Endothelial cell of umbilical vein (primary cell): ENCODE measurements at regions not wholly inside any gene's neighbourhood (a gene's known extent, or its start where the extent isn't known, plus 50 kb on each side); places are given as distances from the start of the nearest gene placed in this dataset.

Experiments
- CTCF ChIP-seq, 2 donors: IDR thresholded peaks; 1 replicate in 1 of 2; 2 replicates in 1 of 2; pipeline ENCODE4 v1.5.1; 2011; ENCODE audit warnings: low read length in 2 of 2, mild to moderate bottlenecking in 2 of 2, moderate library complexity in 2 of 2, control low read depth in 1 of 2, inconsistent platforms in 1 of 2, low read depth in 1 of 2; ENCODE audit not compliant: insufficient read depth in 1 of 2; ENCODE audit errors: extremely low read depth in 1 of 2
- EZH2 ChIP-seq: IDR thresholded peaks from 2 replicates; pipeline ENCODE4 v1.6.1; 2012; ENCODE audit warnings: borderline replicate concordance, low read depth, mild to moderate bottlenecking, moderate library complexity, low read length, inconsistent platforms; ENCODE audit not compliant: severe bottlenecking
- JUN ChIP-seq: IDR thresholded peaks from 2 replicates; pipeline ENCODE4 v1.6.1; 2011; ENCODE audit warnings: borderline replicate concordance, low read depth; ENCODE audit not compliant: insufficient read length, insufficient read depth
- MYC ChIP-seq: IDR thresholded peaks from one replicate; pipeline ENCODE4 v1.6.1; 2011; ENCODE audit warnings: mild to moderate bottlenecking, low read depth, low read length
- POLR2A ChIP-seq: IDR thresholded peaks from 2 replicates; pipeline ENCODE4 v1.6.1; 2012; ENCODE audit warnings: low read depth, mild to moderate bottlenecking, control low read depth, low read length
- POLR2AphosphoS5 ChIP-seq: IDR thresholded peaks from 2 replicates; pipeline ENCODE4 v1.6.1; 2012; ENCODE audit warnings: low read depth, mild to moderate bottlenecking, control low read depth, low read length, moderate library complexity; ENCODE audit not compliant: insufficient read depth

GRCh38 chr13:44257796-44258195, 115.8 kb upstream of the SERP2 start:
- no peak for TF ChIP-seq POLR2A
- no peak for TF ChIP-seq EZH2
- TF ChIP-seq CTCF (IDR thresholded peaks at IDR 0.05; ENCODE audit: extremely low read depth in 1 of 2, insufficient read depth in 1 of 2, low read depth in 1 of 2, low read length in 2 of 2), result no peak
- TF ChIP-seq POLR2AphosphoS5, result no peak
- TF ChIP-seq JUN, result no peak
- no peak for TF ChIP-seq MYC
